H1 (cell line): ENCODE measurements at regions not wholly inside any gene's neighbourhood (a gene's known extent, or its start where the extent isn't known, plus 50 kb on each side); places are given as distances from the start of the nearest gene placed in this dataset.
A peak's percentile ranks its signal among the peaks of the same experiment; 100 is the strongest.

Source experiments
- CTCF ChIA-PET: fragments of 300-600 bp; sonication (Branson Sonifier 250); formaldehyde crosslinking; loops from one replicate; lab custom pipeline; 2021; ENCODE audit not compliant: partially characterized antibody; lab: Charles Lee
- POLR2A ChIA-PET: fragments of 300-600 bp; sonication (Branson Sonifier 250); formaldehyde crosslinking; loops from one replicate; lab custom pipeline; 2021; ENCODE audit warnings: inconsistent platforms; ENCODE audit not compliant: partially characterized antibody; lab: Charles Lee
- DNase-seq, 2 experiments: peaks; one replicate each; pipeline versions ENCODE4 v3.0.0 to v3.0.0-alpha.2; 2010 to 2022; ENCODE audit warnings: low spot score in 2 of 2, low read depth in 1 of 2, mixed read lengths in 1 of 2
- FAIRE-seq: peaks from 2 replicates; lab custom pipeline; 2011; peaks lifted over from hg19 to GRCh38; lab: Jason Lieb, UNC
- H2AFZ ChIP-seq: 2 replicates; pipeline ENCODE4 v1.8.1; 2012; ENCODE audit warnings: low read length, inconsistent platforms
- H2AK5ac ChIP-seq: 2 replicates; pipeline ENCODE4 v1.6.1; 2013; ENCODE audit warnings: low read depth, low read length
- H2BK120ac ChIP-seq: replicated peaks from 2 replicates; pipeline ENCODE3; 2013; ENCODE audit warnings: low read depth, low read length, inconsistent platforms
- H2BK12ac ChIP-seq: 2 replicates; pipeline ENCODE4 v1.6.1; 2013; ENCODE audit warnings: low read depth, low read length
- H2BK15ac ChIP-seq: 2 replicates; pipeline ENCODE4 v1.6.1; 2013; ENCODE audit warnings: low read length
- H2BK20ac ChIP-seq: 2 replicates; pipeline ENCODE4 v1.6.1; 2013; ENCODE audit warnings: low read length
- H2BK5ac ChIP-seq: 2 replicates; pipeline ENCODE4 v1.6.1; 2013; ENCODE audit warnings: low read depth, low read length
- H3K14ac ChIP-seq: 2 replicates; pipeline ENCODE4 v1.6.1; 2013; ENCODE audit warnings: inconsistent platforms; ENCODE audit not compliant: insufficient read length
- H3K18ac ChIP-seq: 2 replicates; pipeline ENCODE4 v1.6.1; 2013; ENCODE audit warnings: low read length; ENCODE audit errors: extremely low read depth
- H3K23ac ChIP-seq: 2 replicates; pipeline ENCODE4 v1.6.1; 2013; ENCODE audit warnings: inconsistent platforms; ENCODE audit not compliant: insufficient read length
- H3K23me2 ChIP-seq: 2 replicates; pipeline ENCODE4 v1.6.1; 2013; ENCODE audit warnings: low read depth, low read length
- H3K27ac ChIP-seq: 2 replicates; pipeline ENCODE4 v1.6.1; 2011; ENCODE audit warnings: low read depth, low read length, inconsistent platforms
- H3K27me3 ChIP-seq, 4 experiments: replicated peaks in 1 of 4; 1 replicate in 1 of 4; 2 replicates in 3 of 4; pipeline versions ENCODE4 v1.6.1 to v1.8.1; 2011 to 2013; ENCODE audit warnings: low read length in 3 of 4, mild to moderate bottlenecking in 3 of 4, inconsistent platforms in 2 of 4, mixed read lengths in 2 of 4, moderate library complexity in 1 of 4; ENCODE audit not compliant: control insufficient read depth in 3 of 4, insufficient read depth in 3 of 4; ENCODE audit errors: extremely low read depth in 1 of 4
- H3K36me3 ChIP-seq, 4 experiments: 2 replicates each; pipeline versions ENCODE4 v1.6.1 to v1.8.1; 2011 to 2013; ENCODE audit warnings: mild to moderate bottlenecking in 4 of 4, low read length in 3 of 4, moderate library complexity in 2 of 4, control low read depth in 1 of 4, inconsistent platforms in 1 of 4; ENCODE audit not compliant: insufficient read depth in 4 of 4, control insufficient read depth in 2 of 4
- H3K4ac ChIP-seq: replicated peaks from 2 replicates; pipeline ENCODE3; 2013; ENCODE audit warnings: low read length, low read depth, mixed read lengths, inconsistent platforms; ENCODE audit not compliant: insufficient read length
- H3K4me1 ChIP-seq, 4 experiments: replicated peaks in 1 of 4; 1 replicate in 1 of 4; 2 replicates in 3 of 4; pipeline versions ENCODE4 v1.6.1 to v1.8.1; 2011 to 2013; ENCODE audit warnings: low read length in 3 of 4, inconsistent platforms in 2 of 4, mixed read lengths in 1 of 4; ENCODE audit not compliant: insufficient read depth in 4 of 4, control insufficient read depth in 3 of 4
- H3K4me2 ChIP-seq, 2 experiments: 2 replicates each; pipeline versions ENCODE4 v1.6.1 to v1.8.1; 2011 to 2013; ENCODE audit warnings: low read depth in 2 of 2, low read length in 2 of 2, control low read depth in 1 of 2, inconsistent platforms in 1 of 2, mild to moderate bottlenecking in 1 of 2; ENCODE audit not compliant: insufficient read depth in 1 of 2
- H3K4me3 ChIP-seq, 4 experiments: fragments of 200-600, 300-600 bp in 1 of 4; sonication (generic), shearing (Covaris generic), sonication (Bioruptor Twin) in 1 of 4; 2 replicates each; pipeline versions ENCODE4 v1.5.1 to v1.8.1; 2011 to 2016; ENCODE audit warnings: low read length in 4 of 4, low read depth in 3 of 4, control low read depth in 2 of 4, inconsistent platforms in 2 of 4, mild to moderate bottlenecking in 2 of 4, mixed read lengths in 1 of 4, moderate library complexity in 1 of 4; ENCODE audit not compliant: insufficient read depth in 2 of 4; ENCODE audit errors: extremely low read depth in 1 of 4
- H3K56ac ChIP-seq: replicated peaks from 2 replicates; pipeline ENCODE3; 2013; ENCODE audit warnings: low read depth, mild to moderate bottlenecking, mixed read lengths, low read length, inconsistent platforms; ENCODE audit not compliant: insufficient read length
- H3K79me1 ChIP-seq: 2 replicates; pipeline ENCODE4 v1.6.1; 2013; ENCODE audit warnings: low read depth, low read length, control low read depth
- H3K79me2 ChIP-seq, 2 experiments: 2 replicates each; pipeline versions ENCODE4 v1.6.1 to v1.8.1; 2012 to 2013; ENCODE audit warnings: low read length in 2 of 2, mild to moderate bottlenecking in 2 of 2, inconsistent platforms in 1 of 2; ENCODE audit not compliant: insufficient read depth in 2 of 2, control insufficient read depth in 1 of 2
- H3K9ac ChIP-seq, 4 experiments: replicated peaks in 1 of 4; 1 replicate in 1 of 4; 2 replicates in 3 of 4; pipeline versions ENCODE4 v1.6.1 to v1.8.1; 2011 to 2013; ENCODE audit warnings: low read depth in 3 of 4, low read length in 3 of 4, control low read depth in 2 of 4, mild to moderate bottlenecking in 2 of 4, moderate library complexity in 2 of 4, inconsistent platforms in 1 of 4; ENCODE audit errors: extremely low read depth in 1 of 4
- H3K9me3 ChIP-seq, 2 experiments: 2 replicates each; pipeline versions ENCODE4 v1.6.1 to v1.8.1; 2012 to 2013; ENCODE audit warnings: mild to moderate bottlenecking in 2 of 2, moderate library complexity in 2 of 2, control low read depth in 1 of 2, inconsistent platforms in 1 of 2, low read depth in 1 of 2, low read length in 1 of 2, mixed read lengths in 1 of 2; ENCODE audit not compliant: insufficient read depth in 2 of 2
- H4K20me1 ChIP-seq, 2 experiments: replicated peaks in 1 of 2; 2 replicates each; pipeline versions ENCODE3 to v1.8.1; 2011 to 2013; ENCODE audit warnings: inconsistent platforms in 2 of 2, low read length in 2 of 2, mild to moderate bottlenecking in 1 of 2; ENCODE audit not compliant: insufficient read depth in 2 of 2, control insufficient read depth in 1 of 2
- H4K5ac ChIP-seq: 2 replicates; pipeline ENCODE4 v1.6.1; 2013; ENCODE audit warnings: low read length, low read depth, mixed read lengths, inconsistent platforms; ENCODE audit not compliant: insufficient read length
- H4K8ac ChIP-seq: 2 replicates; pipeline ENCODE4 v1.8.0; 2013; ENCODE audit warnings: mild to moderate bottlenecking, moderate library complexity, low read length, inconsistent platforms; ENCODE audit not compliant: insufficient read depth; ENCODE audit errors: extremely low read depth
- H4K91ac ChIP-seq: replicated peaks from 2 replicates; pipeline ENCODE3; 2013; ENCODE audit warnings: low read length, mixed read lengths, inconsistent platforms; ENCODE audit not compliant: insufficient read length
- CTCF ChIP-seq, 3 experiments: IDR thresholded peaks; 1 replicate in 2 of 3; 2 replicates in 1 of 3; pipeline versions ENCODE4 v1.5.1 to v1.6.1; 2011; ENCODE audit warnings: low read length in 3 of 3, mild to moderate bottlenecking in 3 of 3, inconsistent platforms in 2 of 3, low read depth in 1 of 3, moderate library complexity in 1 of 3; ENCODE audit not compliant: insufficient read depth in 1 of 3; ENCODE audit errors: control extremely low read depth in 1 of 3
- GTF2F1 ChIP-seq: IDR thresholded peaks from 2 replicates; pipeline ENCODE4 v1.6.1; 2012; ENCODE audit warnings: low read depth, low read length, improper control_type of control experiment, borderline replicate concordance
- RAD21 ChIP-seq, 2 experiments: IDR thresholded peaks in 1 of 2; conservative IDR thresholded peaks in 1 of 2; 2 replicates each; pipeline ENCODE4 v1.6.1; 2011; ENCODE audit warnings: low read depth in 2 of 2, low read length in 2 of 2, improper control_type of control experiment in 1 of 2, inconsistent platforms in 1 of 2, mild to moderate bottlenecking in 1 of 2, moderate library complexity in 1 of 2
- WGBS, 2 experiments: shearing (Covaris generic) in 1 of 2; methylation state at CpG; one replicate each; pipeline versions ENCODE4 v1.1.6 to v1.1.7; 2013 to 2015; ENCODE audit warnings: low lambda C conversion rate in 2 of 2, mixed read lengths in 2 of 2, inconsistent platforms in 1 of 2, low coverage in 1 of 2, missing lambda C conversion rate in 1 of 2; ENCODE audit not compliant: insufficient replicate concordance in 2 of 2, insufficient coverage in 1 of 2, insufficient read length in 1 of 2; ENCODE audit errors: extremely low coverage in 1 of 2, missing lambda C conversion rate in 1 of 2; 5-methylcytosine and 5-hydroxymethylcytosine counted together

GRCh38 chr14:66315548-66315947 lies 170.6 kb upstream of the CCDC196 start:
- H2BK12ac ChIP-seq: no peak overlapping the region
- H2BK5ac ChIP-seq: no peak overlapping the region
- 75% methylated on average over 1 of the region's 1 CpG; no CpG with 5 or more reads in 1 of the 2 experiments for WGBS, 2 experiments
- FAIRE-seq (no peak), DNase-seq (peak in 1 of 2 experiments; percentile 46)
- H2AK5ac ChIP-seq: no peak overlapping the region
- H3K79me2 ChIP-seq: no peaks in the 10 kb centered on the region
- POLR2A ChIA-PET: interaction anchor here (0.6 kb wide), 1 partner anchor 192 kb away, joined by 4 read pairs; no protein-coding TSS in a partner anchor
- no peak overlapping the region for H2BK120ac ChIP-seq
- H3K4me2 ChIP-seq: no peak overlapping the region
- H3K56ac ChIP-seq: no peak overlapping the region
- no peak overlapping the region for H2BK15ac ChIP-seq
- no peak overlapping the region for H3K14ac ChIP-seq
- no peaks in the 10 kb centered on the region for H3K9me3 ChIP-seq
- no peak overlapping the region for H4K5ac ChIP-seq
- no peak for TF ChIP-seq GTF2F1
- peak; percentile 22 to 61 (median 52); a peak in 3 of 4 replicates for TF ChIP-seq CTCF (IDR thresholded peaks at IDR 0.05; ENCODE audit: control extremely low read depth in 1 of 3, insufficient read depth in 1 of 3, low read depth in 1 of 3, low read length in 3 of 3)
- peak; percentile 38 to 46; a peak in 3 of 4 replicates for TF ChIP-seq RAD21 (IDR thresholded peaks at IDR 0.05 in 1 of 2, conservative IDR thresholded peaks at IDR 0.05 in 1 of 2; ENCODE audit: low read depth in 2 of 2, low read length in 2 of 2)
- no peaks in the 10 kb centered on the region for H3K27me3 ChIP-seq
- no peak overlapping the region for H3K9ac ChIP-seq
- no peaks in the 10 kb centered on the region; the same call in 1 of the 2 replicates for H3K23me2 ChIP-seq
- H3K18ac ChIP-seq: no peak overlapping the region
- H3K4me3 ChIP-seq: no peak overlapping the region
- no peaks in the 10 kb centered on the region for H3K4me1 ChIP-seq
- H2BK20ac ChIP-seq: no peak overlapping the region
- H4K91ac ChIP-seq: no peak overlapping the region
- no peaks in the 10 kb centered on the region for H3K79me1 ChIP-seq
- H3K27ac ChIP-seq: no peak overlapping the region
- no peaks in the 10 kb centered on the region for H4K20me1 ChIP-seq
- no peak overlapping the region for H4K8ac ChIP-seq
- H3K4ac ChIP-seq: no peak overlapping the region
- H3K36me3 ChIP-seq: no peaks in the 10 kb centered on the region
- peak overlapping the region; percentile 55; the same call in 1 of the 2 replicates for H2AFZ ChIP-seq
- CTCF ChIA-PET: interaction anchor here (0.6 to 2.4 kb wide), 14 partner anchors 8 to 403 kb away, joined by 3 to 8 read pairs (median 3); no protein-coding TSS in a partner anchor
- no peak overlapping the region for H3K23ac ChIP-seq
